Osteocyte (in vitro differentiated cells): ENCODE measurements at regions not wholly inside any gene's neighbourhood (a gene's known extent, or its start where the extent isn't known, plus 50 kb on each side); places are given as distances from the start of the nearest gene placed in this dataset.

Source experiments
- DNase-seq: peaks from one replicate; pipeline ENCODE4 v3.0.0; 2021; ENCODE audit warnings: mixed read lengths; ENCODE audit not compliant: unreplicated experiment; ENCODE audit errors: extremely low spot score
- H3K27ac Mint-ChIP-seq: one replicate; pipeline ENCODE4 v1.8.0; 2021; ENCODE audit warnings: mild to moderate bottlenecking, mixed read lengths; ENCODE audit not compliant: unreplicated experiment
- H3K27me3 Mint-ChIP-seq: one replicate; pipeline ENCODE4 v1.8.0; 2021; ENCODE audit warnings: mixed read lengths; ENCODE audit not compliant: unreplicated experiment
- H3K36me3 Mint-ChIP-seq: one replicate; pipeline ENCODE4 v1.8.0; 2021; ENCODE audit warnings: mixed read lengths; ENCODE audit not compliant: unreplicated experiment
- H3K4me1 Mint-ChIP-seq: one replicate; pipeline ENCODE4 v1.8.0; 2021; ENCODE audit warnings: mixed read lengths; ENCODE audit not compliant: unreplicated experiment
- H3K4me3 Mint-ChIP-seq: one replicate; pipeline ENCODE4 v1.8.0; 2021; ENCODE audit warnings: mild to moderate bottlenecking, moderate library complexity, mixed read lengths; ENCODE audit not compliant: unreplicated experiment
- H3K9me3 Mint-ChIP-seq: one replicate; pipeline ENCODE4 v1.8.0; 2021; ENCODE audit warnings: mixed read lengths; ENCODE audit not compliant: unreplicated experiment
- TF ChIP-seq, protein P1 (sequence below): fragments of 200-600 bp; sonication (generic); IDR thresholded peaks from 2 replicates; pipeline ENCODE4 v1.5.0; 2021; ENCODE audit warnings: antibody characterized with exemption, mild to moderate bottlenecking, moderate library complexity

DNA sequence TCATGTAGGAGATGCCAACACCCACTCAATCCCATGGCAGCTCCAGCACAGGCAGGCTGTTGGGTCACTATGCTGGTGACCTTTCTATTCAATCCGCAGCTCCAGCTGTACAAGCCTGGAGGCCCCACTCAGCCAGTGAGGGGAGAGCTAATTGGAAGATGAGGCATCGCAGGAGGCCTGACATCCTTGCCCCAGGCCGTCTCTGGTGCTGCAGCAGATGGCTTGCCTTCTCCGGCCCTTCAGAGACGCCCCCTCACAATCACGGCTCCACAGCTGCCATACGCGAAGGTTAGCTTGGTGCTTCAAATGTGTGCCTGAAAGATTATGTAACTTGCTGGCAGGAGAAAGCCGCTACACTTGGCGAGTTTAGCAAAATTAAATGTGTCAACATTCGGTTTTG is 104.2 kb upstream of the CLSTN2 start:
- H3K36me3 Mint-ChIP-seq: no peaks in the 10 kb centered on the region
- H3K27ac Mint-ChIP-seq: no peak overlapping the region
- TF ChIP-seq, protein P1, sequence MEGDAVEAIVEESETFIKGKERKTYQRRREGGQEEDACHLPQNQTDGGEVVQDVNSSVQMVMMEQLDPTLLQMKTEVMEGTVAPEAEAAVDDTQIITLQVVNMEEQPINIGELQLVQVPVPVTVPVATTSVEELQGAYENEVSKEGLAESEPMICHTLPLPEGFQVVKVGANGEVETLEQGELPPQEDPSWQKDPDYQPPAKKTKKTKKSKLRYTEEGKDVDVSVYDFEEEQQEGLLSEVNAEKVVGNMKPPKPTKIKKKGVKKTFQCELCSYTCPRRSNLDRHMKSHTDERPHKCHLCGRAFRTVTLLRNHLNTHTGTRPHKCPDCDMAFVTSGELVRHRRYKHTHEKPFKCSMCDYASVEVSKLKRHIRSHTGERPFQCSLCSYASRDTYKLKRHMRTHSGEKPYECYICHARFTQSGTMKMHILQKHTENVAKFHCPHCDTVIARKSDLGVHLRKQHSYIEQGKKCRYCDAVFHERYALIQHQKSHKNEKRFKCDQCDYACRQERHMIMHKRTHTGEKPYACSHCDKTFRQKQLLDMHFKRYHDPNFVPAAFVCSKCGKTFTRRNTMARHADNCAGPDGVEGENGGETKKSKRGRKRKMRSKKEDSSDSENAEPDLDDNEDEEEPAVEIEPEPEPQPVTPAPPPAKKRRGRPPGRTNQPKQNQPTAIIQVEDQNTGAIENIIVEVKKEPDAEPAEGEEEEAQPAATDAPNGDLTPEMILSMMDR: no peak
- DNase-seq: no peak
- H3K27me3 Mint-ChIP-seq: peaks cover 60% of the 10 kb centered on the region
- H3K4me1 Mint-ChIP-seq: peaks cover 3% of the 10 kb centered on the region
- no peaks in the 10 kb centered on the region for H3K9me3 Mint-ChIP-seq
- no peak overlapping the region for H3K4me3 Mint-ChIP-seq

DNA sequence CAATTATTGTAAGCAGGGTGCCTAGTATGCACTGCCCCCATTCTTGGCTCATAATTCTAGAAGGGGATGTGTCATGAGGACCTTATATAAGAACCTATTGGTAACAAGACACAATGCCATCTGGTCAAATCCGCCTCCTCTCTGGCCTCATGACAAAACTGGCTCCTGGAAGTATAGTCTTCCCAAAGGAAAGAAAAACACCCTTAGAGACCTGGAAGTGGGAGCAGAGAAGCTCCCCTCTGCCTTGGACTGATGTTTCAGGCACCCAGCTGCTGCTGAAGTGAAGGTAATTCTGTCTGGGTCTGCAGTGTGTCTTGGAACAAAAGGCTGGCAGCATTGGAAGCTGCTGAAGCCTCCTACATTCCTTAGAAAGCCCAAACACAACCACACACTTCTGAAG is 107.2 kb upstream of the CLSTN2 start:
- TF ChIP-seq, protein P1: no peak
- Mint-ChIP-seq H3K9me3 (no peaks in the 10 kb centered on the region), H3K4me1 (peaks cover 3% of the 10 kb centered on the region), H3K27me3 (peaks cover 45% of the 10 kb centered on the region), H3K36me3 (no peaks in the 10 kb centered on the region), H3K4me3 (no peak overlapping the region), H3K27ac (no peak overlapping the region)
- no peak for DNase-seq

DNA sequence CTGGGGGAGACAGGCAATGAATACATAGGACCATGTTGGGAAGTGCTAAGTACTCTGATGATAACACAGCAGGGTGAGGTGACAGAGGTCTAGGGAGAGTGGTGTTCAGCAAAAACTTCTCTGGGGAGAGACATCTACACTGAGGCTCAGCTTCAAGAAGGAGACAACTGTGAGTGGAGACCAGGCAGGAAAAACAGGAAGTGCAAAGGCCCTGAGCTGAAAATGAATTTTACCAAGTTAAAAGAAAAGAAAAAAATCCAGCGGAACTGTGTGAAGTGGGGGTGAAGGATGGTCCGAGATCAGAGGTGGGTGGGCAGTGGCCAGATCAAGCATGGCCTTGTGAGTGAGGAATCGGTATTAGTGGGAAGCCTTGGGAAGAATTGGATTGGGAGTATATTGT is 110.1 kb upstream of the CLSTN2 start:
- Mint-ChIP-seq H3K4me1 (no peaks in the 10 kb centered on the region), H3K27ac (no peak overlapping the region), H3K27me3 (peaks cover 24% of the 10 kb centered on the region), H3K36me3 (no peaks in the 10 kb centered on the region), H3K9me3 (peaks cover 4% of the 10 kb centered on the region), H3K4me3 (no peak overlapping the region)
- TF ChIP-seq, protein P1: no peak
- no peak for DNase-seq

DNA sequence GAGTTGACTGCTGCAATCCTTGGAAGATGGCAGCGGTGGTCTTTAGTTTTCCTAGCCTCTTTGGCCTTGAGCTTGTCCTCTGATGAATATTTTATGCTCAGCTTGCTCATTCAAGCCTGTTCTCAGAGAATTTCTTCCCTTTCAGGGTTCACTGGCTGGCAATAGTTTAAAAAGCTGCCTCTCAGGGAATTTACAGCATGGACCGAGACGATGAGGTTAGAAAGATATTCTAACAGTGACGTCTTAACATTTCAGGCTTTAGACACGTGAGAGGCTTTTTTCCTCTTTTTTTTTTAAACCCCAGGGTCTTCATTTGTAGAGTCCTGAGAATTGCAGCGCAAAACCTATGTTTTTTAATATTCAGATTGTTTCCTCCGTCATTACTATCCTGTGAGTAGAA is 120.3 kb upstream of the CLSTN2 start:
- DNase-seq: no peak
- H3K36me3 Mint-ChIP-seq: no peaks in the 10 kb centered on the region
- H3K4me1 Mint-ChIP-seq: peaks cover 5% of the 10 kb centered on the region
- no peak overlapping the region for H3K4me3 Mint-ChIP-seq
- TF ChIP-seq, protein P1: no peak
- peaks cover 67% of the 10 kb centered on the region for H3K27me3 Mint-ChIP-seq
- H3K27ac Mint-ChIP-seq: no peak overlapping the region
- H3K9me3 Mint-ChIP-seq: peaks cover 5% of the 10 kb centered on the region

DNA sequence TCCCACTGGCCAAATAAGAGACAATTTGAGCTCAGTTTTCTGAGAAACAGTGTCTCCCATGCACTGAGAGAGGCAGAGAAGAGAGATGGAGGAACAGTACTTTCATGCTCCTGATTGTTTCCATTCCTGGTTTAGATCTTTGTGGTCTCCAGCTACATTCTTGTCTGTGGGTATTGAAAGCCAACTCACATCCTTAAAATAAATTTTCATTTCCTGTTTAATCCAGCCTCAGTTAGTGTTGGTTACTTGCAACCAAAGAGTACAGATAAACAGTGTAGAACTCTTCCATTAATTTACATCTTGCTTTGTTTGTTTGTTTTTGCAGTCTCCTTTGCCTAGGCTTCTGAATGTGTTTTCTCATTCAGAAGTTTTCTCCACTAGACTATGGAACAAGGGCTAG is 123.7 kb upstream of the CLSTN2 start:
- TF ChIP-seq, protein P1: no peak
- no peaks in the 10 kb centered on the region for H3K36me3 Mint-ChIP-seq
- no peak overlapping the region for H3K27ac Mint-ChIP-seq
- H3K4me3 Mint-ChIP-seq: no peak overlapping the region
- no peaks in the 10 kb centered on the region for H3K9me3 Mint-ChIP-seq
- peaks cover 55% of the 10 kb centered on the region for H3K27me3 Mint-ChIP-seq
- no peak for DNase-seq
- peaks cover 5% of the 10 kb centered on the region for H3K4me1 Mint-ChIP-seq
